Left lung (tissue), 4 donors: ENCODE measurements at regions not wholly inside any gene's neighbourhood (a gene's known extent, or its start where the extent isn't known, plus 50 kb on each side); places are given as distances from the start of the nearest gene placed in this dataset.

Source experiments
- ATAC-seq: fragments of 200-7000 bp; cut with Tn5 transposase; one replicate; pipeline ENCODE4 v1.9.1; 2020; ENCODE audit warnings: moderate library complexity
- DNase-seq, 4 donors: peaks; one replicate each; pipeline ENCODE4 v3.0.0-alpha.2; 2013 to 2020
- H3K27ac ChIP-seq, 2 donors: fragments of 200-600 bp; sonication (generic) in 1 of 2; one replicate each; pipeline versions ENCODE4 v1.5.0 to v1.8.0; 2020 to 2021
- H3K27me3 ChIP-seq, 2 donors: fragments of 200-600 bp; sonication (generic) in 1 of 2; one replicate each; pipeline versions ENCODE4 v1.5.0 to v1.8.0; 2020 to 2021
- H3K36me3 ChIP-seq, 2 donors: fragments of 200-600 bp; sonication (generic) in 1 of 2; one replicate each; pipeline versions ENCODE4 v1.5.0 to v1.8.0; 2020 to 2021
- H3K4me1 ChIP-seq, 2 donors: fragments of 200-600 bp; one replicate each; pipeline ENCODE4 v1.8.0; 2021
- H3K4me3 ChIP-seq, 2 donors: fragments of 200-600 bp; sonication (generic) in 1 of 2; one replicate each; pipeline versions ENCODE4 v1.5.0 to v1.8.0; 2020 to 2021; ENCODE audit warnings: mild to moderate bottlenecking in 1 of 2
- H3K9me3 ChIP-seq, 2 donors: fragments of 200-600 bp; sonication (generic) in 1 of 2; one replicate each; pipeline versions ENCODE4 v1.5.0 to v1.8.0; 2020 to 2021
- intact Hi-C, 2 donors: fragments of 100-400 bp; cut with DNase I; formaldehyde crosslinking; loops; one replicate each; pipeline versions ENCODE4 v1.11.2 to v1.14.2; 2022
- TF ChIP-seq, protein P1 (sequence below), 2 donors: fragments of 200-600 bp; sonication (generic) in 1 of 2; IDR thresholded peaks; one replicate each; pipeline versions ENCODE4 v1.5.0 to v1.8.0; 2021; ENCODE audit warnings: antibody characterized with exemption in 2 of 2
- donor health status: DM: no; HTN: yes; CAD: no.
- donor health status: DM: no; HTN: no; CAD: no.

DNA sequence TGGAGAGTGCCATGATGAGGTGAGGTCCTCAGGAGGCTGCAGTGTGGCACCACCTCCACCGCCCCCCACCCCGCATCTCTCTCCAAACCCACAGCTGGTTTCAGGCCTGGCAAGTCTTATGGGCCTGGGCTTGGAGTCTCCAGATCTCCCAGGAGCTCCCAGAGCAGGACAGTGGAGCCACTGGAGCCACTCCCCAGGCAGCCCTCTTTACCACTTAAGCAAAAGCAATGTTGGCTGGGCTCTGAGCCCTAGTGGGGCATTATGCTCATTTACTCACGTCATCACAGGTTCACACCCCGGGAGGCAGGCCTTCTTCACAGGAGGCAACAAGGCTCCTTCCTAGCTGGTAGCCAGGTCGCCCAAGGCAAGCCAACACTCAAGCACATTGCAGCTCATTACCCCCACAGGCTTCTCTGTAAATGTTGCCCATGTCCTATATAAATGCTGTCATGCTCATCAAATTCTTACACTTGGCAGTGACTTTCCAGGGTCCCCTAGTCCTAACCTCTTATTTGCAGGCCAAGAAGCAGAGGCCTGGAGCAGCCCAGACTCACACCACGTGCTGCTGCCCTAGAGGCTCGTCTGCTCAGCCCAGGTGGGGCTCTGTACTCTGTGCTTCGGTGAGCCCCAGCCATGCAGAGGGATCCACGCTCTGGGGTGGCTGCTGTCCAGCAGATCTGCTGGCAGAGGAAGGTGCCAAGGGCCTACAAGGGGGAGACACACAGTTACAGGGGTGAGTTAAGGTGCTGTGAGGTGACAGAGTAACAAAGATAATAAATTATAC is 459.3 kb downstream of the MATN1 start:
- Histone ChIP-seq H3K9me3 (no peaks in the 10 kb centered on the region), H3K27ac (no peak overlapping the region), H3K4me1 (no peaks in the 10 kb centered on the region), H3K36me3 (no peaks in the 10 kb centered on the region), H3K4me3 (no peak overlapping the region), H3K27me3 (peaks cover 0 to 32% of the 10 kb centered on the region in 2 donors)
- ATAC-seq (no peak), DNase-seq (no peak)
- TF ChIP-seq, protein P1, sequence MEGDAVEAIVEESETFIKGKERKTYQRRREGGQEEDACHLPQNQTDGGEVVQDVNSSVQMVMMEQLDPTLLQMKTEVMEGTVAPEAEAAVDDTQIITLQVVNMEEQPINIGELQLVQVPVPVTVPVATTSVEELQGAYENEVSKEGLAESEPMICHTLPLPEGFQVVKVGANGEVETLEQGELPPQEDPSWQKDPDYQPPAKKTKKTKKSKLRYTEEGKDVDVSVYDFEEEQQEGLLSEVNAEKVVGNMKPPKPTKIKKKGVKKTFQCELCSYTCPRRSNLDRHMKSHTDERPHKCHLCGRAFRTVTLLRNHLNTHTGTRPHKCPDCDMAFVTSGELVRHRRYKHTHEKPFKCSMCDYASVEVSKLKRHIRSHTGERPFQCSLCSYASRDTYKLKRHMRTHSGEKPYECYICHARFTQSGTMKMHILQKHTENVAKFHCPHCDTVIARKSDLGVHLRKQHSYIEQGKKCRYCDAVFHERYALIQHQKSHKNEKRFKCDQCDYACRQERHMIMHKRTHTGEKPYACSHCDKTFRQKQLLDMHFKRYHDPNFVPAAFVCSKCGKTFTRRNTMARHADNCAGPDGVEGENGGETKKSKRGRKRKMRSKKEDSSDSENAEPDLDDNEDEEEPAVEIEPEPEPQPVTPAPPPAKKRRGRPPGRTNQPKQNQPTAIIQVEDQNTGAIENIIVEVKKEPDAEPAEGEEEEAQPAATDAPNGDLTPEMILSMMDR (IDR thresholded peaks at IDR 0.05) = no peak
- intact Hi-C loops = no loop called here

GRCh38 chr1:30263405-30263804 is 460.0 kb downstream of the MATN1 start:
- ATAC-seq (no peak), DNase-seq (no peak)
- H3K4me3 ChIP-seq = no peak overlapping the region
- no peaks in the 10 kb centered on the region for H3K36me3 ChIP-seq
- intact Hi-C loops = no loop called here
- TF ChIP-seq, protein P1 (IDR thresholded peaks at IDR 0.05) = no peak
- H3K27ac ChIP-seq = no peak overlapping the region
- H3K27me3 ChIP-seq = peaks cover 0 to 37% of the 10 kb centered on the region in 2 donors
- H3K4me1 ChIP-seq = no peaks in the 10 kb centered on the region
- H3K9me3 ChIP-seq = no peaks in the 10 kb centered on the region

DNA sequence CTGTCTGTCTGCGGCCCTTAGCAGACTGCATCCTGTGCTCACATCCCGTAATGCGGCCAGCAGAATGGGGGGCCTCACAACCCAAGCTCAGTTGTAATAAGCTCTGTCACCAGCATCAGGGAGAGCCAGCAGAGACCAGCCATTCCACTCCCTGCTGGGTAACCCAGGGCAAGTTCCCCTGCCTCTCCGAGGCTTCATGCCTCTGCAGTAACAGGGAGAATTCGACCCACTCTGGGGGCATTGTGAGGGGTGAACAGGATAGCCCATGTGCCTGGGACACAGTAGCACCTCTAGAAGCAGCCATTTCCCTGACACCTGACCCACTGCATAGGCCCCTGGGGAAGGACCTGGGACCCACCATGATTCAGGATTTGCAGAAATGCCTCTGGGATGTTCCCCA is 461.2 kb downstream of the MATN1 start:
- H3K27ac ChIP-seq = no peak overlapping the region
- H3K4me1 ChIP-seq = no peaks in the 10 kb centered on the region
- no peaks in the 10 kb centered on the region for H3K36me3 ChIP-seq
- TF ChIP-seq, protein P1 (IDR thresholded peaks at IDR 0.05) = no peak
- peaks cover 0 to 48% of the 10 kb centered on the region in 2 donors for H3K27me3 ChIP-seq
- no peak for ATAC-seq
- intact Hi-C loops = no loop called here
- H3K9me3 ChIP-seq = no peaks in the 10 kb centered on the region
- no peak overlapping the region for H3K4me3 ChIP-seq
- DNase-seq = no peak

- H3K9me3 ChIP-seq = no peaks in the 10 kb centered on the region
- DNase-seq = no peak
- TF ChIP-seq, protein P1 (IDR thresholded peaks at IDR 0.05) = no peak
These were observed 463.1 kb downstream of the MATN1 start for GRCh38 chr1:30260318-30260717.

GRCh38 chr1:30259631-30260030 is 463.8 kb downstream of the MATN1 start:
- TF ChIP-seq, protein P1 (IDR thresholded peaks at IDR 0.05) = no peak
- Histone ChIP-seq H3K4me3 (no peak overlapping the region), H3K27me3 (peaks cover 0 to 62% of the 10 kb centered on the region in 2 donors), H3K9me3 (no peaks in the 10 kb centered on the region), H3K36me3 (no peaks in the 10 kb centered on the region), H3K27ac (no peak overlapping the region), H3K4me1 (no peaks in the 10 kb centered on the region)
- ATAC-seq (no peak), DNase-seq (no peak)
- intact Hi-C loops = no loop called here

More at GRCh38 chr1:30260318-30260717, 463.1 kb downstream of the MATN1 start:
- Histone ChIP-seq H3K36me3 (no peaks in the 10 kb centered on the region), H3K4me3 (no peak overlapping the region), H3K27ac (no peak overlapping the region), H3K27me3 (peaks cover 0 to 61% of the 10 kb centered on the region in 2 donors), H3K4me1 (no peaks in the 10 kb centered on the region)
- no peak for ATAC-seq
- intact Hi-C loops = no loop called here
